Stimulated activated CD4-positive, alpha-beta T cell treated with anti-CD3 and anti-CD28 coated beads, Interleukin-15, amount 100 ng/mL, for 24 hours (primary cell): ENCODE measurements at regions not wholly inside any gene's neighbourhood (a gene's known extent, or its start where the extent isn't known, plus 50 kb on each side); places are given as distances from the start of the nearest gene placed in this dataset.

Source experiments
- DNase-seq: peaks from one replicate; pipeline ENCODE4 v3.0.0-alpha.2; 2020

DNA sequence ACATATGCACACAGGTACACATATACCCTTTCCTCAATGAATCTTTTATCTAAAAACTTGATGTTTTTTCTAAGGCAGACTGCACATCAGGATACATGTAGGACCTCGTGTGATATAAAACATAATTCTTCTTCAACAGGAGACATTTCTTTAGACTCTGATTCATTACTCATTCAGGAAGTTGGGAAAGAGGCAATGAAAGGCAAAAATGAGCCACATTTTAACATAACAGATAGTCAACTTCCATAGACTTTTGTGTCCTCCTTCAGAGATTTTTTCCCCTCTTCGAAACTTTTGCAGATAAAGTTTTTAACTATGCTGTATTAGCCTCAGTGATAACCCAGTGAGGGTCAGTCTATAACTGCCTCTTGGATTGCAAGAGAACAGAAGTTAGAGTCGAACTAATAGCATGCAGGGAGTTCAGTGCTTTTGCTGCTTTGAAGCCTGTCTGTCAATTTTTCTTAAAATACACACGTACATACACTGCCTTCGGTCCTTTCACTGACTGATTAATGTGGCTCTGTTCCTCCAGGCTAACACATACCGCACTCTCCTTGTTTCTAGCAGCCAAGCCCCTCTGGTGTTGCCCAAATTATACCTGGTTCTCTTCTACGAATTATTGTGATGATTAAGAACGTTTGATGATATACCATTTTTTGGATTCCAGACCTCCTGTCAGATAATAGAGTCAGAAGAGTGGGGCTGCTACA is 562.5 kb upstream of the MAP3K7 start:
- DNase-seq: no peak

DNA sequence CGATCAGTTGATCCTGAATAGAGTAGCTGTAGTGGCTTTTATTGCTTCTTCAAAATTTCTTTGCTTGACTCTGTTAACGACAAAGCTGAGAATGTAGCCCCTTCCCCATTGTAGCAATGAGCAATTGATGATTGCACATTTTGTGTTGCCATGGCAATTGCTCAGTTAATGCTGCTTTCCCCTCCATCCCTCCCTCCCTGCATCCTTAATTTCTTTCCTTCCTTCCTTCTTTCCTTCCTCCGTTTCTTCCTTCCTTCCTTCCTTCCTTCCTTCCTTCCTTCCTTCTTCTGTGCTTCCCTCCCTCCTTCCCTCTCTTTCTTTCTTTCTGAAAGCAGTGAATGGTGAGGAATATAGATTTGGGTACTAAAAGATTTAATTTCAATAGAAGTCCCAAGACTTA is 557.3 kb upstream of the MAP3K7 start:
- DNase-seq: no peak

DNA sequence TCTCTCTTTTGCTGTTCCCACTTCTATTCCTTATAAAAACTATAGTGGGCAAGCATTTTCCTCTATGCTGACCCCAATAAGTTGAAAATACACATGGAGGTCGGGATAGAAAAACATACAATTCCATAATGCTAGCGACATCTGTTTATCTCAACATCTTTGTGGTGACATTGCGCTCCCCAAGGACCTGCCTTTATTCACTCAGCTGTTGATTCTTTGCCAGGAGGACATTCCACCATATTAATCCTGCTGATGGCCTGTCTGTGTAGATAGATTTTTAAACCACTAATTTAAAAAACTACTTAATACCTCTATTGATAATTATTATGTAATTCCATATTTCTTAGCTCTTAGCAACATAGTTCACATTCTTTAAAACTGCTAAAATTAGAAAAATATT is 555.3 kb upstream of the MAP3K7 start:
- no peak for DNase-seq

DNA sequence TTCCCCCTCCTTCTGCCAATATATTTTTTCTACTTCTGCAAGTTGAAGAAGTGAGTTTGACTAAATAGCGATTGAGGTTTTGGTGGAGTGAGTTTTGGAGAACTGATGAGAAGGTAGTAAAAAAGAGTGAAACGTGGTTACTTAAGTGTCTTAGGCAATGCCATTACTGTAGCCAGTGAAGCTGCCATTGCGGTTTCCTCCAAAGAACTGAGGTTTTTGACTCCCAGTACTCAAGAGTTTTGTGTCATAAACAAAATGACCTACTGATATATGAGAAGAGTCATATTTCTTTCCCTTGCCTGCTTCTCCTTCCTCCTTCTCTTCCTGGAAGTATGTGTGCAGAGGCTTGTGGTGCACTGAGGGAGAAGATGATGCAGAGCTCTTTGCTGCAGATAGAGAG is 554.5 kb upstream of the MAP3K7 start:
- no peak for DNase-seq

DNA sequence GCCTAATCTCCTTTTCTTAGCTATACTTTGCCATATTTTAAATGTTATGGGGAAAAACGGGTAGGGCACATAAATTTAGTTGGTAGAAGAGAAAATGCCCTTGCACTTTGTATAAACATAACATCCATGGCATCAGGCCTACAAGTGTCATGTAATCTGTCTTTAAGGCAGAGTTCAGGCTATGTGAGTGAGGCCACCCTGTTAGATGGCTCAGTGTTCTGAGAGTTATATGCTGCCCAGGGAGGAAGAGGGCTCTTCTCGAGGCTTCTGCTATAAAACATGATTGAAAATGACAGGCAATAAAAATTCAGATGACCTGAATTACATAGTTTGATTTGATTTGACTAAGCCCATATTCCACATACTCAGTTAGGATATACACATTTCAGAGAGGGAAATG is 553.6 kb upstream of the MAP3K7 start:
- DNase-seq: no peak

DNA sequence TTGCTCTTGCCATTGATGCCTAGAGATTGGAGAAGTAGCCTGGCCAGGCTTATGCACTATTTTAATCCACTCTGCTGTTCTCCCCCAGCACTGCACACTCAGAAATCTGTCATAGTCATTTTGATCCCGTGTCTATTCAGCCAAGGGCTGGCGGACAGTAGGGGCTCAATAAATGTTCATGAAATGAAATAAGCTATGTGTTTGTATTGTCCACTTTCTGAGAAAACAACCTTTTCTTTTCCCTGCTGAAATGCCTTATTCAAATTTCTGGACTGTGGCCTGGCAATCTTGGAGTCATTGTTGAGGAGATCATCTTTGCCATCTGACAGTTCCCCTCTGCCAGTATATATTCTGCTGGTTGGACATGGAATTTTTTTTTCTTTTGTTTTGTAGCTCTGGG is 550.4 kb upstream of the MAP3K7 start:
- DNase-seq: no peak

DNA sequence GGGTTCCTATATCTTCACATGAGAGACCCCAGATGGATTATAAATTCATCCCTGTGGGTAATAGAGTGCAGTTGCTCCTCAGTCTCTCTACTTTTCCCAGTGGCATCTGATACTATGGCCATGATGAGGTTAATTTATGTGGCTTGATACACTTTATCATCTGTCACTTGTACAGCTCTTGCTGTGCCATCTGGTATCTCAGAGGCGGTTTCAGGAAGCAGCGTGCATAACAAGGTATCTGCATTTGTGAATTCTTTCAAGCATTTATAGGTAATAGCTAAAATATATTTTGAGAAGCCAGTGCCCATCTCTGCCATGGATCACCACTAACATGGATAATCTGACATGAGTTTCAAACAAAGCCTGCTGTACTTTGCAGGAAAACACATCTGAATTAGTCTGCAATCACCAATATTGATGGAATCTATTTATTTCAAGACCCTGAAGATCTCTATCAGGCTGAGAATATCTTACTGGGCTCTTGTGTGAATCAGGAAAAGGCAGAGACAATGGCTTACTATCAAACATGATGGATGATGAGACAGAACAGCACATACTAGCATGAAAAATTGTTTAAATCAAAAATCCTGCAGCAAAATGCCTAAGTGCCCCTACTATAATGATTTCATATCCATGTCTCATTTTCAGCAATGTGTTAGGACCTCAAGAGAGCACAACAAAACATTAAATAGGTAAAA is 548.7 kb upstream of the MAP3K7 start:
- DNase-seq: no peak

DNA sequence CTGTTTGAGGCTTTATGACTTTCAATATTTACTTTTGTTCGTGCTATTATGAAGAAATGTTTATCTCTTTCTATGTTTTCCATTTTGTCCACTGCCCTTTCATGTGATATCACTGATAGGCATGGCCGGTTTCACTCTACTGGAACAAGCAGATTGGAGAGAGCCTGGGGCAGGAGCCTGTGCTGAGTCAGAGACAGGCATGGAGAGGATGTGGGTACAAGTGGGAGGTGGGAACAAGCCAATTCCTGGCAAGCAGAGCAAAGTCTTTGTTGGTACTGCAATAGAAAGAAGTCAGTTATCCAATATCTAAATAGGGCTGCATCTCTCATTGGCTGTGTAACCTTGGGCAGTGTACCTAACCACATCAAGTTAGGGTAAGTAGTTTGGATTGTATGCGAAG is 545.6 kb upstream of the MAP3K7 start:
- no peak for DNase-seq

DNA sequence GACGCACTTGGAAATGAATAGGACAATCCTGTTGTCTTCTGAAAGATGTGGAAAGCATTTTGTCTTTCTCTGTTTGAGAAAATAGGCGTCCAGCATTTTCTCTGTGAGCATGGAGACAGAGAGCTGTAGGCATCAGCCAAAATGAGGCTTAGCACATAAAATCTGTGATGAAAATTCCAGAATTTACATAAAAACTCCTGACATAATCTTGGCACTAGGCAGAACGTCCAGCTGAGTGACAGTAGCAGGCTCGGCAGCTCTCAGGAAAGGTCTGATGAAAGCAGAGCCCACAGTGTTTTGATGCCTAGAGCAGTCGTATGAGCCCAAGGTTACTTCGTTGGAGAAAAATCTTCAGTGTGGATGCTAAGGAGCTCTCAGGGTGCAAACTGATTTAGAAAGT is 543.3 kb upstream of the MAP3K7 start:
- DNase-seq: no peak

DNA sequence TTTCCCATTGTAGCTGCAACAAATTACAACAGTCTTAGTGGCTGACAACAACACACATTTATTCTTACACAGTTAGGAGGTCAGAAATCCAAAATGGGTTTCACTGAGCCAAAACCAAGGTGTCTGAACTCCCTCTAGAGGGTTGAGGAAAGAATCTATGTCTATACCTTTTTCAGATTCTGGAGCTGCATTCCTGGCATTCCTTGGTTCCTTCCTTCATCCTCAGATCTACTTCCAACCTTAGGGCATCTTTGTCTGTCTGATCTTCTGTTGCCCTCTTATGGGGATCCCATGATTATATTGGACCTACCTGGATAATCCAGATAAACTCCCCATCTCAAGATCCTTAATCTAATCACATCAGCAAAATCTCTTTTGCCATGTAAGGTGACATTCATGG is 540.9 kb upstream of the MAP3K7 start:
- no peak for DNase-seq

DNA sequence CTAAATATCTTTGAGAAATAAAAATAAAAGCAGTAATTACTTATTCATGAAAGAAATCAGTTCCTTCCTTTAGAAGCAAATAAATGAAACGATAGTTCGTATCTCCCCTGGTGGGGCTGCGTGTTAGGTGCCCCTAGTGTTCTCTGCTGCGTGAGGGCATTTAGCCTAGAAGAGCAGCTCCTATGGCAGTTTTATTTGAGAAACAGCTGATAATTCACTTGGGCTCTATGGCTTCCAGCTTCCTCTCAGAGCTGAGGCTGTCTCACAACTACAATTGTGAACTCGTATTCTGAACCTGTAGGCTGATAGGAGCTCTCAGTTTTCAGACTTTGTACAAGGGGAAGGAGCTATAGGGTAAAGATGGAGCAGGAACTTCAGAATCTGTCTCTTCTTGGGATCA is 540.0 kb upstream of the MAP3K7 start:
- DNase-seq: no peak

DNA sequence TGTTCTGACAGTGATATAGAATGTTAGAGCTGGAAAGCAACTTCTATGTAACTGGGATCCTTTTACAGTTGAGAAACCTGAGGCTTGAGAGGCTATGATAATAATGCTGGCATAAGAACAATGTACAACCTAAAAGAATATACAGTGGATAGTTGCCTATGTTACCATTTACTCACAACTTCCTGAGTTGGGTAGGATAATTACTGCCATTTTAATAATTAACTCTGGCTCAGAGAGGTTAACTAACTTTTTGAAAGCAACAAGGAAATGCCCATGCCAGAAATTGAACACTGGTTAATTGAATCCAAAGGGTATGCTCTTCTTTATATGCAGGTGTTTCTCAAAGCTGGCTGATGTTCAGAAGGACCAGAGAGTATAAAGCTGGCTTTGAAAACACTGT is 530.7 kb upstream of the MAP3K7 start:
- no peak for DNase-seq

DNA sequence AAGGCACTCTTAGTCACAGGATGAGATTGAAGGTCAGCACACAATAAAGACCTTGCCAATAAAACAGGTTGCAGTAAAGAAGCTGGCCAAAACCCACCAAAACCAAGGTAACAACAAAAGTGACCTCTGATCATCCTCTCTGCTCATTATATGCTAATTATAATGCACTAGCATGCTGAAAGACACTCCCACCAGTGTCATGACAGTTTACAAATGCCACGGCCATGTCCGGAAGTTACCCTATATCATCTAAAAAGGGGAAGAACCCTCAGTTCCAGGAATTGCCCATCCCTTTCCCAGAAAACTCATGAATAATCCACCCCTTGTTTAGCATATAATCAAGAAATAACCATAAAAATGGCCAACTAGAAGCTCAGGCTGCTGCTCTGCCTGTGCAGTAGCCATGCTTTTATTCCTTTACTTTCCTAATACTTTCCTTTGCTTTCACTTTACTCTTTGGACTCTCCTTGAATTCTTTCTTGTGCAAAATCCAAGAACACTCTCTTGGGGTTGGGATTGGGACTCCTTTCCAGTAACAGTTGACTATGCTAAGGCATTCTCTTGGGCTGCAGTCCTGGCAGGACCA is 527.3 kb upstream of the MAP3K7 start:
- no peak for DNase-seq

DNA sequence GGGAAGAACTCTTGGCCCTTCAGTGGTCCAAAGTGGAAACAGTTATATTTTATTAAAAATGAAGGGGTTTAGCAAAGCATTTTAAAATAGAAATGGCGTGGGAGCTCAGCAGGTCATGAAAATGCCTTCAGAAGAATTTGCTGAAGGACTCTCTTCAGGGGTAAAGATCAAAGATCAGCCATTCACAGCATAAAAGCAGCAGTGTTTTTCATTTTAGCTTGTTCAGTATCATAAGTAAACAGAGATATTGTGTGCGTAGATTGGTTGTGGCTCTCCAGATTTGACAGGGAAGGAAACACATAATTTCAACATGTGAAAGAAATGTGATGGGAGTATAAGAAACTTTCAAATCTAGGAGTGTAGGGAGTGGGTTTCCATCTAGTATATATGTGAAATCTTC is 519.2 kb upstream of the MAP3K7 start:
- no peak for DNase-seq

DNA sequence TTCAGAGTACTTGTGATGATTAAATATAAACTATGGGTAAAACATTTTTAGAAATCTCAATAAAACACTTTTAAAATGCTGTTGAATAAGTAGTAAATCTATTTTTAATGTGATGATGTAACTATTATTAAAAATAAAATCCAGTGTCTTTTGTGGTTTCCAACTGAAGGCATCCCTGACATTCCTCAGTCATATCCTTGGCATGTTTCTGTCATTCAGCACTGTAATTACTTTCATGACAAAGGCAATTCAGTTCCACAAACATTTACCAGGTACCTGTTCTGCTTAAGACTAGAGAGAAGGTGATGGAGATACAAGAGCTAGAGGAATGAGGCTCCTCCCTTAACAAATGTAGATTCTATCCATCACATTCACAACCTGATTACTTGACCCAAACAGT is 518.7 kb upstream of the MAP3K7 start:
- DNase-seq: no peak

DNA sequence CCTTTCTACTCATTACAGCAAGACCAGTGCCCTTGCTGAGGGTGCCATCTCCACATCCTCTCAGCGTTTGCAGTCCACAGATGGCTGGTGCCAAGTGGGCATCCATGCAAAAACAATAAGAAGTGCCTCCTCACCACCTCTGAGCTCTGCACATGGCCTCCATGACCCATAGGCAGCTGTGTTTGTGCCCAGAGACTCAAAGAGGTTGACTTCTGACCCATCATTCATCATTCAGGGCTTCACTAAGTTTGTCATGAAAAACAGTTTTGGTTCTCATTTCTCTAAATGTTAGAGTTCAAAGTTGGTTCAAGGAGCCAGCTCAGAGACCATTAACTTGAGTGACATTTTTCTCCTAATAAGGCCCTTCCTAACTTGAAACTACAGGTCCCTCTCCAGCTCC is 512.6 kb upstream of the MAP3K7 start:
- DNase-seq: no peak

DNA sequence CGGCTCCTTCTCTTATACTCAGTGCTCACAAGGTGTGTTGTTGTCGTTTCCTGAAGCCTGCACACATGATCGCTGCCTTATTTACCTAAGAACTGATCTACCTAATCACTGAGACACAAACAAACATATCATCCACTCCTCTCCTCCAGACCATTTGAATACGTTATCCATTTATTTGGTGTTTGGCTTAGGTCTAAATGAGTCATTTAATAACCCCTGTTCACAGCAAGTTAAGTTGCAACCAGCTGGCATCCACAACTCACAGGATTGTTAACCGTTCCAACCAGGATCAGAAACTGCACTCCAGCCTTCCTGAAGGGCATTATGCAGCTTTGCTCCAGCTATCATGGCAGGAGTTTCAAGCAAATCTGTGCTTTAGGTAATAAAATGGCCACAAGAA is 511.1 kb upstream of the MAP3K7 start:
- DNase-seq: no peak

DNA sequence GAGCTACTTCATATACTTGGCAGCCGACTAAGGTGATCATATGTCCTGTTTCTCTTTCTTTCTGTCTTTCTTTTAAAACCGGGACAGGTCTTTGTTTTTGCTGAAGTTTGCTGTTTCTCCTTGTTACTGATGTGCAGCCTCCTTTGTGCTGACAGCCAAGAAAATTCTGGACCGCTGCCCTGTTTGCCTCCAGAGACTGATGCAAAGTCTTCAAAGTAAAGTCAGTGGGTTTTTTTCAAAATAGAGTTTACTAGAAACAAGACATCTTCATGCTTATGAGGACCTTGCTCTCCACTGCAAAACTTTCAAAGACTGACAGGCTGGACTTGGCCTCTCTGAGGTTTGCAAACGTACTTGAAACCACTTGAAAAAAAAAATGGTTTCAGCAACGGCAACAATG is 510.5 kb upstream of the MAP3K7 start:
- DNase-seq: no peak

DNA sequence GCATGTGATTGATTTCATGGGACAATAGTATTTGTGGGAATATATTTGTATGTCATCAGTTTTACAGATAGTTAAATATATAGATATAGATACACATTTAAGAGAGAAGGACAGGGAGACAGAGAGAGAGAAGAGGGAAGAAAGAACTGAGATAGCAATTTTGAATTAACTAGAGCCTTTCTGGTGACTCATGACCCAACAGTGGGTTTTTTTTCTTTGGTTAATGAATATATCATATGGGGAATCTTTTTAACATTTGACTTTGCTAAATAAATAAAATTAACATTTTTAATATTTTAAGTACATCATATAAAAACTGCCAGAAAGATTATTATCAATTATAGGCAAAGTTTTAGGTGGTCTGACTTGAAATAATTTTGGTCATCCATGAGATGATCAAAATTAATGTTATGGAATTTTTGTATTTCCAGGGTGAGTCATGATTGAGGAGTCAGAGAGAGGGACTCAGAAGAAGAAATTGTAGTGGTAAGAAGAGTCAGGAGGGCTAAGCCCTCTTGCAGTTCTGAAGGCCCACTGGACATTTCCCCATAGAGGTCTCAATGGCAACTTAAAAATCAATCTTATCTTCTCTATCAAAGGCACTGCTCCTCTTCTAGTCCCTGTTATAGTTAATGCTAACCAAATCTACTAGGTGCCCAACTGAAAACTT is 508.1 kb upstream of the MAP3K7 start:
- no peak for DNase-seq

DNA sequence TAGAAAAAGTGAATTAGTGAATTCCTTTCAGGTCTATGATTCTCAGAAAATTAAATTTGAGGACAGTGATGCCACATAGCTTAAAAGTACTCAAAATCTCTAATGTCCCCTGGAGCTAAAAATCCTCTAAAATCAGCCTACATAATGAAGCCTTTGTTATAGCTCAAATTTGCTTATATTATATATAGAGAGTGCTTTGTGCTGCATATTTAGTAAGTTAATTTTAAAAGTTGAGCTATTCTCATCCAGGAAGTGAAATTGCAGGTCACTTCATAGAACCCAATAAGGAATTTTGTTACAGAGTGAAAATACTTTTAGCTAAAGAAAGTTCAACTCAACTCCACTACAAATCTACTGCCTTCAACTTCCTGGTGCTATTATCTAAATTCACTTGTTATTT is 507.5 kb upstream of the MAP3K7 start:
- DNase-seq: no peak

DNA sequence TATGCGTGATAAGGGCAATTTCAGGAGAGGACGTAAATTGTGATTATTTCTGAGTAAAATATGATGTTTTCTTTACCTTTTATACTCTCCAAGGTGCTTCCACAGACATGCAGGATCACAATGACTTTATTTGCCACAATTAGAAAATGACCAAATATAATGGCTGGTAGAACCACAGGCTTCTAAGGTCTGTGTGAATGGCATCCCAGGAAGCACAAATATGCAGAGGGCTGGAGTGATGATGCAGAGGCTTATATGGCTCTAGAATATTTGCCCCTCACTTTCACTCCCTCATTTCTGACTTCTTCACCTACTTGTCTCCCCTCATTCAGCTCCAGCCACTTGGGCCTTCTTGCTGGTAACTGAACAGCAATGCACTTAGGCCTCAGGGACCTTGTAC is 502.1 kb upstream of the MAP3K7 start:
- DNase-seq: no peak

DNA sequence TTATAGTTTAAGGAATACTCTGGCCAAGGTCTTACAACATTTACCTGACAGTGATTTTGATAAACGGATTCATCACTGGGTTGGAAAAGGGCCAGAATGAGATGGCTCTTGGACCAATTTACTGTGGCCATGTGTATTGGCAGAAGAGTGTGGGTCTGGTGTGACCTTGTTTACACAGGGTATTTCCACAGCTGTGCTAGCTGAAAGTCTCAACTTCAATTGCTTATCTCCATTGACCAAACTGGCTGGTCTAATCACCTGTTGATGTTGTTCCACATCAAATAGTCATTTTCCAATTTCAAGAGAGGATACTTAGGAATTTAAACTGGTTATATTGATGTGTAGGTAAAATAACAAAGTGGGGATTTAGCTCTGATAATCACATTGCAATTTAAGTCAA is 501.6 kb upstream of the MAP3K7 start:
- DNase-seq: no peak

DNA sequence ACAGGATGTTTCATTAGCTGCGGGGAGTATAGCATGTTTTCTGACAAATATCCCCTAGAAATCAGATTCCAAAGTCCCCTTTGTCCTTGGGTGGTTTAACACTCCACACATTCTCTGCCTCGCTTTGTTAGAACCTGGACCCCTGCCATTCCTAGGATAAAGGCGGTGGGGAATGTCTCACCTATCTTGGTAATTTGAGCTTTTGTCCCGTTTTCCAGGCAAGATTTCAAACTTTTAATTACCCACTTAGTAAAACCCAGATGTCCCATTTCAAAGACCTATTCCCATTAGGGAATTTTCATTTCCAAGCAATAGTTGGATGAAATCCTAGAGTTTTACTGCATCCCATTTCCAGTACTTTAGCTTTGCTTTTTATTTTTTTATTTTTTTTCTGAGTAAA is 501.0 kb upstream of the MAP3K7 start:
- no peak for DNase-seq

DNA sequence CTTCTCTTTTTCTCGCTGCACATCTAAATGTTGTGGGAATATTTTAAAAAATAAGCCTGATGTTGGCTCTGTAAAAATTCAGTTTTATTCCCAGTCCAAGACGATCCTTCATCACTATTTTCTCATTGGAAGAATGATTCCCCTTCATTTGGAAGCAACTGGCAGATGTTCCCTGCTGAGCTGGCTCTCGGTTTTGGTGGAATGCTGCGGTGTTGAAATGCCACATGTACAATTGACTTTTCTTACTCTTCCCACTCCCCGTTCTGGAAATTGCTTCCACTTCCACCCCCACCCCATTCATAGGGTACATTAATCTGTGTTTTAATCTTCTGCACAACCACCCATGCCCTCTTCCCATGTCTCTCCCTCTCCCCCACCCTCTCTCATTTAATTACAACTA is 496.3 kb upstream of the MAP3K7 start:
- DNase-seq: no peak
